ENCODE measurements at regions not wholly inside any gene's neighbourhood (a gene's known extent, or its start where the extent isn't known, plus 50 kb on each side); places are given as distances from the start of the nearest gene placed in this dataset.

GRCh38 chr12:124451637-124452243, 115.7 kb downstream of the NCOR2 start:
- no peak for DNase-seq (ENCODE audit: low spot score)
- no peak for TF ChIP-seq CTCF (IDR thresholded peaks at IDR 0.05; ENCODE audit: extremely low read depth, insufficient read depth, missing control alignments)
- in situ Hi-C loops (cut with MboI; ENCODE audit: low pct_unique_long_range_greater_than_20kb, low sequenced_read_pairs, unreplicated experiment) = no loop called here

DNA sequence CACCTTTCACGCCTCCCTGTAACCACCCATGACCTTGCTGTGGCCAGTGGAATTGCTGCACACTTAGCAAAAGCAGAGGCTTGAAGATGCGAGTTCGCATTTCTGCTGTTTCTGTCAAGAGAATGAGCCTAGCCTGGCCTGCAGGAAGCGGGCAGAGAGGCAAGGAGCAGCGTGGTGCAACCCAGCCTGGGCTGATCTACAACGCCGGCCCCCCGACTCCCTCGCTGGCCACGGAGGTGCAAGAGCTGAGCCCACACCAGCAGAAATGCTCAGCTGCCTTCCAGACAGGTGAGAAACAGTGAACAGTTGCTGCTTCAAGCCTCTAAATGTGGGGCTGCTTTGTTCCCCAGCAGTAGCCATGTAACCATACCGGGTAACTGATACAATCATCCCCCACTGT, 116.4 kb downstream of the NCOR2 start:
- DNase-seq (ENCODE audit: low spot score) = no peak
- in situ Hi-C loops (cut with MboI; ENCODE audit: low pct_unique_long_range_greater_than_20kb, low sequenced_read_pairs, unreplicated experiment) = no loop called here
- no peak for TF ChIP-seq CTCF (IDR thresholded peaks at IDR 0.05; ENCODE audit: extremely low read depth, insufficient read depth, missing control alignments)

DNA sequence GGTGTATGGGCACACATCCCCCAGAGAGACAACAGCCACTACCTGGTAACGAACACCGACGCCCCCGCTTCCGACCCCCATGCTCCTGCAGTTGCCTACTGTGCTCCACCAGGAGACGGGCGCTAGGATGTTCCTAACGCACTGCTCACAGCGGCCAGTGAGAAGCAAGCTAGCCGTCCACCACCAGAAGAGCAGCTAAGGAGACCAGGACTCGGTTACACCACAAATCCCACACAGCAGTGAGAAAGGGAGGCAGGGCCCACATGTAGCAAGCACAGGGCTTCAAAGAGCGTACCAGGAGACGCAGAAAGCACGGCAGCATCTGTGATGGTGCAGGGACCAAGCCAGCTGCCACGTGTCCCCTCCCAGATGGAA, 117.0 kb downstream of the NCOR2 start:
- in situ Hi-C loops (cut with MboI; ENCODE audit: low pct_unique_long_range_greater_than_20kb, low sequenced_read_pairs, unreplicated experiment) = no loop called here
- no peak for DNase-seq (ENCODE audit: low spot score)

GRCh38 chr12:124449623-124450375, 117.6 kb downstream of the NCOR2 start:
- no peak for TF ChIP-seq CTCF (IDR thresholded peaks at IDR 0.05; ENCODE audit: extremely low read depth, insufficient read depth, missing control alignments)
- DNase-seq (ENCODE audit: low spot score) = no peak
- in situ Hi-C loops (cut with MboI; ENCODE audit: low pct_unique_long_range_greater_than_20kb, low sequenced_read_pairs, unreplicated experiment) = no loop called here

More for the DNA sequence above, 117.0 kb downstream of the NCOR2 start:
- no peak for TF ChIP-seq CTCF (IDR thresholded peaks at IDR 0.05; ENCODE audit: extremely low read depth, insufficient read depth, missing control alignments)

- TF ChIP-seq CTCF (IDR thresholded peaks at IDR 0.05; ENCODE audit: extremely low read depth, insufficient read depth, missing control alignments) = no peak
- in situ Hi-C loops (cut with MboI; ENCODE audit: low pct_unique_long_range_greater_than_20kb, low sequenced_read_pairs, unreplicated experiment) = no loop called here
- no peak for DNase-seq (ENCODE audit: low spot score)
Observed at GRCh38 chr12:124448955-124449622, 118.3 kb downstream of the NCOR2 start.

DNA sequence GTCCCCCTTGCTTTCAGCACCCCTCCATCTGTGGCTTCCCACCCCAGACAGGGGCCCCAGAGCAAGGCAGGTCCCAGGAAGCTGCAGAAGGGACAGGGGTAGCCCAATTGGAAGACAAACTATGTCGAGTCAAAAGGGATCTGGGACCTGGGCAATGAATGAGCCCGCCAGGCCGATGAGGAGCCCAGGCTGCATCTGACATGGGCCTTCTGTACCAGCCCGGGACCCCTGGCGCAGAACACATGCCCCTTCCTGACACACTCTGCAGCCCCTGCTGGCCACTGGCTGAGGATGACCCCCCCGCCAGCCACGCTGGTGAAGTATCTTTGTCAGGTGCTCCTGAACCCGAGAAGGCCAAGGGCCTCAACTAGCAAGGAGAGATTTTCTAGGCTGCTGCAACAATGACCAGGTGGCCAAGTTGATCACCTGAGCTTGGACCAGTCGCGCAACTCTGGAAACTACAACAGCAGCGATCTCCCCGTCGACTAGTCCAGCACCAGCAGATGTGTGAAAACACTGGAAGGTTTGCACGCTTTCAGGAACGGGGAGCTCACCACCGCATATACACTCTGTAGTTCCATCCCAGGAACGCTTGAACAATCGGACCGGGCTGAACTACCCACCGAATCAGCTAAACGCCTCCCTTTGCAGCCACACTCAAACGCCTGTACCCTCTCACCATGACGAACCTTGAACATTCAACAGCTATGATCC, 119.0 kb downstream of the NCOR2 start:
- in situ Hi-C loops (cut with MboI; ENCODE audit: low pct_unique_long_range_greater_than_20kb, low sequenced_read_pairs, unreplicated experiment) = no loop called here
- no peak for TF ChIP-seq CTCF (IDR thresholded peaks at IDR 0.05; ENCODE audit: extremely low read depth, insufficient read depth, missing control alignments)
- no peak for DNase-seq (ENCODE audit: low spot score)

Data from GM13977 (cell line).